T-cell (primary cell): ENCODE measurements at regions not wholly inside any gene's neighbourhood (a gene's known extent, or its start where the extent isn't known, plus 50 kb on each side); places are given as distances from the start of the nearest gene placed in this dataset.
"Not testable (repeated sequence)": the region's sequence is repeated elsewhere in the genome, so short reads cannot be mapped to it uniquely, and the experiment has no call there.

Experiments
- ATAC-seq, 4 experiments: fragments of 200-7000 bp in 3 of 4; fragments of 150-1000 bp in 1 of 4; cut with Tn5 transposase; replicated peaks in 1 of 4; 1 replicate in 3 of 4; 2 replicates in 1 of 4; pipeline ENCODE4 v1.10.0; 2021; ENCODE audit warnings: moderate library complexity in 3 of 4, mild to moderate bottlenecking in 2 of 4, moderate number of reproducible peaks in 1 of 4
- CTCF ChIA-PET, 2 donors: fragments of 300-600 bp; sonication (Branson Sonifier 250); formaldehyde crosslinking; loops; one replicate each; lab custom pipeline; 2022; ENCODE audit warnings: antibody characterized with exemption in 2 of 2; lab: Charles Lee
- POLR2A ChIA-PET, 2 donors: fragments of 300-600 bp; sonication (Branson Sonifier 250); formaldehyde crosslinking; loops; one replicate each; lab custom pipeline; 2022; ENCODE audit warnings: antibody characterized with exemption in 2 of 2; lab: Charles Lee
- DNase-seq, 35 experiments: peaks; one replicate each; pipeline versions ENCODE4 v3.0.0 to v3.0.0-alpha.2; 2013 to 2023
- H3K27ac ChIP-seq: one replicate; pipeline ENCODE4 v1.5.1; 2013; ENCODE audit warnings: low read length
- H3K27me3 ChIP-seq, 2 experiments: replicated peaks in 1 of 2; 1 replicate in 1 of 2; 2 replicates in 1 of 2; pipeline versions ENCODE4 v1.6.1 to v1.7.0; 2013; ENCODE audit warnings: low read length in 1 of 2, mixed read lengths in 1 of 2; ENCODE audit not compliant: control insufficient read depth in 2 of 2, insufficient read depth in 2 of 2; ENCODE audit errors: extremely low read depth in 1 of 2
- H3K36me3 ChIP-seq, 2 donors: 1 replicate in 1 of 2; 2 replicates in 1 of 2; pipeline versions ENCODE4 v1.6.1 to v1.7.0; 2013; ENCODE audit warnings: low read length in 1 of 2; ENCODE audit not compliant: control insufficient read depth in 2 of 2, insufficient read depth in 1 of 2; ENCODE audit errors: extremely low read depth in 1 of 2
- H3K4me1 ChIP-seq, 2 experiments: 1 replicate in 1 of 2; 2 replicates in 1 of 2; pipeline versions ENCODE4 v1.6.1 to v1.7.0; 2013; ENCODE audit warnings: low read length in 2 of 2, mixed read lengths in 1 of 2; ENCODE audit not compliant: insufficient read depth in 2 of 2, control insufficient read depth in 1 of 2; ENCODE audit errors: extremely low read depth in 1 of 2
- H3K4me3 ChIP-seq, 2 donors: 1 replicate in 1 of 2; 2 replicates in 1 of 2; pipeline versions ENCODE4 v1.5.1 to v1.7.0; 2013; ENCODE audit warnings: mild to moderate bottlenecking in 2 of 2, low read length in 1 of 2, moderate library complexity in 1 of 2; ENCODE audit not compliant: control insufficient read depth in 1 of 2; ENCODE audit errors: extremely low read depth in 1 of 2
- H3K9me3 ChIP-seq: 2 replicates; pipeline ENCODE4 v1.7.0; 2013
- H3K27ac Mint-ChIP-seq, 2 donors: one replicate each; pipeline ENCODE4 v1.8.0; 2020 to 2021; ENCODE audit warnings: mild to moderate bottlenecking in 2 of 2, mixed read lengths in 2 of 2
- H3K27me3 Mint-ChIP-seq, 2 donors: one replicate each; pipeline ENCODE4 v1.8.0; 2021 to 2022; ENCODE audit warnings: mixed read lengths in 2 of 2
- H3K36me3 Mint-ChIP-seq: one replicate; pipeline ENCODE4 v1.8.0; 2021; ENCODE audit warnings: mixed read lengths
- H3K4me1 Mint-ChIP-seq, 3 donors: one replicate each; pipeline ENCODE4 v1.8.0; 2020 to 2022; ENCODE audit warnings: mixed read lengths in 3 of 3, mild to moderate bottlenecking in 1 of 3
- H3K4me3 Mint-ChIP-seq, 3 donors: one replicate each; pipeline ENCODE4 v1.8.0; 2020 to 2022; ENCODE audit warnings: mild to moderate bottlenecking in 3 of 3, mixed read lengths in 3 of 3, moderate library complexity in 3 of 3
- H3K9me3 Mint-ChIP-seq, 3 donors: one replicate each; pipeline ENCODE4 v1.8.0; 2020 to 2022; ENCODE audit warnings: mixed read lengths in 3 of 3
- WGBS: methylation state at CpG from one replicate; pipeline ENCODE4 v1.1.5; 2013; ENCODE audit warnings: missing lambda C conversion rate; ENCODE audit not compliant: insufficient coverage; 5-methylcytosine and 5-hydroxymethylcytosine counted together

- Histone ChIP-seq H3K4me3 (no peak overlapping the region), H3K9me3 (no peaks in the 10 kb centered on the region), H3K4me1 (no peaks in the 10 kb centered on the region), H3K36me3 (no peaks in the 10 kb centered on the region), H3K27ac (no peak overlapping the region), H3K27me3 (no peaks in the 10 kb centered on the region)
- Mint-ChIP-seq H3K4me3 (no peak overlapping the region), H3K27ac (no peak overlapping the region), H3K4me1 (no peaks in the 10 kb centered on the region), H3K9me3 (peaks cover 0 to 5% (median 3%) of the 10 kb centered on the region in 3 donors), H3K36me3 (no peaks in the 10 kb centered on the region), H3K27me3 (no peaks in the 10 kb centered on the region)
- no peak for ATAC-seq
- ChIA-PET CTCF (no interaction called here), POLR2A (no interaction called here)
- WGBS, result no CpG with 5 or more reads among the region's 3 CpGs
- DNase-seq, result no peak
These were observed 211.8 kb downstream of the PPP4R3C start for GRCh38 chrX:27251369-27251768.

DNA sequence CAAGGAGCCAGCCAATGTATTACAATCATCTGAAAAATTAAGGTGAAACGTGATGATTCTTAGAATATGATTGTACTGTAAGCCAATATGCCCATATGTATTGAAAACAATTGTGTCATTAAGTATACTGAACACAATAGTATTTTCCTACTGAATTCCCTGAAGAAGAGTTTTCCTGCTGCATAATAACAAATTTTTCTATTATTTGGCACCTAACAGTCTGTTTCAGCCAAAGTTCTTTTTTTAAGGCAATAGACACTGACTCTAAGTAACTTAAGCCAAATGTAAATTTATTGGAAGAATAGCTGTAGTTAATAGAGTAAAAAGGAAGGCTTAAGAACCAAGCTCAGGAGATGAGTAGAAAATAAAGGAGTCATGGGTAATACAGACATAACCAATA, 220.6 kb downstream of the PPP4R3C start:
- no peaks in the 10 kb centered on the region for H3K27me3 Mint-ChIP-seq
- DNase-seq (no peak), ATAC-seq (no peak)
- H3K4me1 Mint-ChIP-seq, result no peaks in the 10 kb centered on the region
- H3K36me3 ChIP-seq, result no peaks in the 10 kb centered on the region
- H3K27ac Mint-ChIP-seq, result no peak overlapping the region
- H3K9me3 ChIP-seq, result no peaks in the 10 kb centered on the region
- whole genome bisulfite sequencing, result no CpG with 5 or more reads among the region's 1 CpG
- H3K36me3 Mint-ChIP-seq, result no peaks in the 10 kb centered on the region
- H3K4me3 Mint-ChIP-seq, result no peak overlapping the region
- H3K4me1 ChIP-seq, result no peaks in the 10 kb centered on the region
- CTCF ChIA-PET, result no interaction called here
- no peaks in the 10 kb centered on the region for H3K27me3 ChIP-seq
- H3K27ac ChIP-seq, result no peak overlapping the region
- H3K4me3 ChIP-seq, result no peak overlapping the region
- H3K9me3 Mint-ChIP-seq, result peaks cover 2 to 15% (median 11%) of the 10 kb centered on the region in 3 donors
- POLR2A ChIA-PET, result no interaction called here

DNA sequence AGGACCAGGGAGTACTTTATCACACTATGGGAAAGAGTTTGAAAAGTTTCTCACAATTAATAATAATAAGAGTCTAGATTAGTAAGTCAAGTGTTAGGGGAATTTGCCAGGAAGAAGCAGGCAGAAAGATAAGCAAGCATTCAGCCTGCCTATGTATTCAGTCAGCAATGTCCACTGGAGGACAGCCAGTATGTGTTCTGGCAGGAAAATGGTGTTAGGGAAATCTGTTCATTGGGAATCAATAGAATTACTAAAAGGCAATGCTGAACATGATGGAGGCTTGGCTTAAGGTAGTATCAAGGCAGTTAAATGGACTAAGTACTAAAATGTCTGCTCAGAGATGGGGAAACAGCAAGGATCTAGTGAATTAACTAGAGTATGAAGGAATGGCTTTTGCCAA, 221.2 kb downstream of the PPP4R3C start:
- Mint-ChIP-seq H3K36me3 (no peaks in the 10 kb centered on the region), H3K4me1 (no peaks in the 10 kb centered on the region), H3K27me3 (no peaks in the 10 kb centered on the region), H3K27ac (no peak overlapping the region), H3K4me3 (no peak overlapping the region), H3K9me3 (peaks cover 2 to 15% (median 11%) of the 10 kb centered on the region in 3 donors)
- DNase-seq, result no peak
- no peaks in the 10 kb centered on the region for H3K4me1 ChIP-seq
- no peak overlapping the region for H3K4me3 ChIP-seq
- no peaks in the 10 kb centered on the region for H3K9me3 ChIP-seq
- ChIA-PET POLR2A (no interaction called here), CTCF (no interaction called here)
- no peaks in the 10 kb centered on the region for H3K36me3 ChIP-seq
- no peak for ATAC-seq
- no peaks in the 10 kb centered on the region for H3K27me3 ChIP-seq
- H3K27ac ChIP-seq, result no peak overlapping the region

DNA sequence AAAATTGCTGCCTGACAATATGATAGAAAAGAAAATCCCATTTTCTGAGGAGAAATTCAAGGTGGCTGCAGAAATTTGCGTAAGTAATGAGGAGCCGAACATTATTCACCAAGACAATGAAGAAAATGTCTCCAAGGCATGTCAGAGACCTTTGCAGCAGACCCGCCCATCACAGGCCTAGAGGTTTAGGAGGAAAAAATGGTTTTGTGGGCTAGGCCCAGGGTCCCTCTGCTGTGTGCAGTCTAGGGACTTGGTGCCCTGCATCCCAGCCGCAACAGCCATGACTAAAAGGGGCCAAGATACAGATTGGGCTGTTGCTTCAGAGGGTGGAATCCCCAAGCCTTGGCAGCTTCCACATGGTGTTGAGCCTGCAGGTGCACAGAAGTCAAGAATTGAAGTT, 223.1 kb downstream of the PPP4R3C start:
- CTCF ChIA-PET, result not testable (repeated sequence)

DNA sequence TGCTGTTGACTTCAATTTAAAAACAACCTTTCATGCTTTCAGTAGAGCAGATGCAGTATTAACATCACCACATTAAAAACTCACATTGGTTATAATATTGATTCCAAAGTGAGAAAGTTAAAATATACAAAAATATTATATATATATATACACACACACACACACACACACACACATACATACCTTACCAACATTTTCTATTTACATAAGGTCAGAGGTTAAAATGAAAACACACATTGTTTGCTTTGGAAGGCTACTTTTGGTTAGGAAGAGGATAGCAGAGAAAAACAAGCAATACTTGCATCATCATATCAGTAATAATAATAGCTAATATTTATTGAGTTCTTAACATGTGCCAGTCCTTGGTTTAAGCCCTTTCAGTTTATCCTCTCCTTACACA, 226.5 kb downstream of the PPP4R3C start:
- H3K27ac Mint-ChIP-seq, result no peak overlapping the region
- no peak overlapping the region for H3K4me3 Mint-ChIP-seq
- Histone ChIP-seq H3K9me3 (no peaks in the 10 kb centered on the region), H3K4me3 (no peak overlapping the region), H3K27me3 (no peaks in the 10 kb centered on the region), H3K27ac (no peak overlapping the region), H3K4me1 (no peaks in the 10 kb centered on the region), H3K36me3 (no peaks in the 10 kb centered on the region)
- ChIA-PET POLR2A (no interaction called here), CTCF (no interaction called here)
- H3K9me3 Mint-ChIP-seq, result peaks cover 2 to 15% (median 11%) of the 10 kb centered on the region in 3 donors
- no peak for DNase-seq
- no peaks in the 10 kb centered on the region for H3K4me1 Mint-ChIP-seq
- H3K36me3 Mint-ChIP-seq, result no peaks in the 10 kb centered on the region
- peaks cover 0 to 4% of the 10 kb centered on the region in 2 donors for H3K27me3 Mint-ChIP-seq
- no peak for ATAC-seq

More for the DNA sequence above, 223.1 kb downstream of the PPP4R3C start:
- H3K4me1 ChIP-seq, POLR2A ChIA-PET, ATAC-seq, H3K27ac Mint-ChIP-seq, H3K4me3 ChIP-seq, H3K4me3 Mint-ChIP-seq, H3K9me3 ChIP-seq, H3K36me3 Mint-ChIP-seq, H3K27me3 Mint-ChIP-seq, H3K27me3 ChIP-seq, DNase-seq, H3K27ac ChIP-seq, H3K36me3 ChIP-seq, H3K4me1 Mint-ChIP-seq: not testable (repeated sequence)
- WGBS, result 86% methylated on average over 1 of the region's 4 CpGs
- peaks cover 2 to 15% (median 11%) of the 10 kb centered on the region in 3 donors for H3K9me3 Mint-ChIP-seq

- Mint-ChIP-seq H3K27me3 (peaks cover 0 to 5% of the 10 kb centered on the region in 2 donors), H3K36me3 (no peaks in the 10 kb centered on the region), H3K9me3 (no peaks in the 10 kb centered on the region), H3K4me3 (no peak overlapping the region), H3K27ac (no peak overlapping the region), H3K4me1 (no peaks in the 10 kb centered on the region)
- no peak for ATAC-seq
- Histone ChIP-seq H3K36me3 (no peaks in the 10 kb centered on the region), H3K9me3 (no peaks in the 10 kb centered on the region), H3K4me1 (no peaks in the 10 kb centered on the region), H3K27me3 (no peaks in the 10 kb centered on the region), H3K4me3 (no peak overlapping the region), H3K27ac (no peak overlapping the region)
- WGBS, result no CpG with 5 or more reads among the region's 2 CpGs
- POLR2A ChIA-PET, result no interaction called here
- CTCF ChIA-PET, result no interaction called here
- no peak for DNase-seq
These were observed 233.4 kb downstream of the PPP4R3C start for GRCh38 chrX:27229721-27230120.

GRCh38 chrX:27222661-27223060, 240.5 kb downstream of the PPP4R3C start:
- 90% methylated on average over 3 of the region's 8 CpGs for WGBS
- POLR2A ChIA-PET, result no interaction called here
- no peaks in the 10 kb centered on the region for H3K36me3 Mint-ChIP-seq
- Histone ChIP-seq H3K4me1 (no peaks in the 10 kb centered on the region), H3K9me3 (no peaks in the 10 kb centered on the region), H3K36me3 (no peaks in the 10 kb centered on the region), H3K27ac (no peak overlapping the region), H3K27me3 (no peaks in the 10 kb centered on the region), H3K4me3 (no peak overlapping the region)
- no peaks in the 10 kb centered on the region for H3K27me3 Mint-ChIP-seq
- CTCF ChIA-PET, result no interaction called here
- no peak overlapping the region for H3K4me3 Mint-ChIP-seq
- H3K9me3 Mint-ChIP-seq, result no peaks in the 10 kb centered on the region
- no peak for ATAC-seq
- H3K27ac Mint-ChIP-seq, result no peak overlapping the region
- H3K4me1 Mint-ChIP-seq, result no peaks in the 10 kb centered on the region
- no peak for DNase-seq
